ENCODE measurements at regions not wholly inside any gene's neighbourhood (a gene's known extent, or its start where the extent isn't known, plus 50 kb on each side); places are given as distances from the start of the nearest gene placed in this dataset.

DNA sequence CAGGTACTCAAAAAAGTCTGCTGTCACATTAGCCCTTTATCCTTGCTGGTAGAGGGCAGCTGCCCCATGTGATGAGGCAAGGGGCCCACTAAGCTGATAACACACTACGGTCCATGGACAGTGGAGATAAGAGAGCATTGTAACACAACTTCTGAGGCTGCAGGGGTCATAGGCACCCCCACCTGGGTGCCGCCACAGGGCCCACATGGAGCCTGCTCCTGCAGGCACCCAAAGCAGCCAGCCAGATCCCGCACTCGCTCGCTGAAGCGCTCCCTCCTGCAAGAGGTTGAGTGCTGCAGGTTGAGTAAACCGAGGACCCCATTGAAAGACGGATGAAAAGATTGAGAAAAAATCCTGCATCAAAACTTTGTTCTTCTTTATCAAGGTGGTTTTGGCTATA is 566.3 kb upstream of the NOVA1 start:
- Histone ChIP-seq H3K27me3 (ENCODE audit: control insufficient read depth, insufficient read depth, low read length) (no peaks in the 10 kb centered on the region), H3K4me3 (ENCODE audit: low read depth, low read length) (no peak overlapping the region), H3K36me3 (ENCODE audit: control insufficient read depth, insufficient read depth, low read length) (no peaks in the 10 kb centered on the region)
- TF ChIP-seq, protein P1, sequence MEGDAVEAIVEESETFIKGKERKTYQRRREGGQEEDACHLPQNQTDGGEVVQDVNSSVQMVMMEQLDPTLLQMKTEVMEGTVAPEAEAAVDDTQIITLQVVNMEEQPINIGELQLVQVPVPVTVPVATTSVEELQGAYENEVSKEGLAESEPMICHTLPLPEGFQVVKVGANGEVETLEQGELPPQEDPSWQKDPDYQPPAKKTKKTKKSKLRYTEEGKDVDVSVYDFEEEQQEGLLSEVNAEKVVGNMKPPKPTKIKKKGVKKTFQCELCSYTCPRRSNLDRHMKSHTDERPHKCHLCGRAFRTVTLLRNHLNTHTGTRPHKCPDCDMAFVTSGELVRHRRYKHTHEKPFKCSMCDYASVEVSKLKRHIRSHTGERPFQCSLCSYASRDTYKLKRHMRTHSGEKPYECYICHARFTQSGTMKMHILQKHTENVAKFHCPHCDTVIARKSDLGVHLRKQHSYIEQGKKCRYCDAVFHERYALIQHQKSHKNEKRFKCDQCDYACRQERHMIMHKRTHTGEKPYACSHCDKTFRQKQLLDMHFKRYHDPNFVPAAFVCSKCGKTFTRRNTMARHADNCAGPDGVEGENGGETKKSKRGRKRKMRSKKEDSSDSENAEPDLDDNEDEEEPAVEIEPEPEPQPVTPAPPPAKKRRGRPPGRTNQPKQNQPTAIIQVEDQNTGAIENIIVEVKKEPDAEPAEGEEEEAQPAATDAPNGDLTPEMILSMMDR (IDR thresholded peaks at IDR 0.05; ENCODE audit: insufficient read depth, low read length, severe bottlenecking), result no peak
- FAIRE-seq (no peak), DNase-seq (ENCODE audit: low read depth) (no peak)

DNA sequence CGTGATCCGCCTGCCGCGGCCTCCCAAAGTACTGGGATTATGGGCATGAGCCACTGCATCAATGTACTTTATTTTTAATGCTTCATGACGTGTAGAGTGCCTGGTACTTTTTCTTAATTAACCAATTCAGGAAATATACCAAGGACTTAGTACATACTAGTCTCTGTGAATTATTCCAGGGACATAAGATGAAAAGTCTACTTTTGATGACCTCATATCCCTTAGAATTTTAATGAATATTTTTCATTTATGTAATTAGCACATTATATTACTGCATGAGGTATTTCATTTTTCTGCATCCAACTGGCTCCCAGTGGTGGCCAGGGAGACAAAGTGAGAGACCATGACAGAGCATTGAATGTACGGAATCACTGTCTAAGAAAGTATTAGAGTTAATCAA is 577.7 kb upstream of the NOVA1 start:
- Histone ChIP-seq H3K27me3 (ENCODE audit: control insufficient read depth, insufficient read depth, low read length) (no peaks in the 10 kb centered on the region), H3K36me3 (ENCODE audit: control insufficient read depth, insufficient read depth, low read length) (no peaks in the 10 kb centered on the region), H3K4me3 (ENCODE audit: low read depth, low read length) (no peak overlapping the region)
- FAIRE-seq (no peak), DNase-seq (ENCODE audit: low read depth) (no peak)
- TF ChIP-seq, protein P1 (IDR thresholded peaks at IDR 0.05; ENCODE audit: insufficient read depth, low read length, severe bottlenecking), result no peak

DNA sequence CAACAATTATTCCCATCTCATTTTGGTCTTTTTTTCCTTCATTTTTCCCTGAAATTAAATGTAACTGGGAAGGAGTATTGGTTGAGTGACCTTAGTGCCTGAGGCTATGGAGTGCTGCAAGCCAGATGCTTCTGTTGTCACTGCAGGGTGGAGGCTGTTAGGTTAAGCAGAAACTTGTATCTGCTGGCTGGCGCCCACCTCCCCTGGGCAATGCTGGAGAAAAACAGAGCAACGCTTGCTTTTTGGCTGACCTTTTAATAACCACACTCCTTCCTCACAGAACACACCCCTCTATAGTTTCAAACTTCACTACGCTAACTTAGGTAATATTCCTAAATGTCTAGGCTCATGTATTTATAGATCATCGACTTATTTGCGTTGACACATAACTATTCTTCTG is 583.5 kb upstream of the NOVA1 start:
- FAIRE-seq (no peak), DNase-seq (ENCODE audit: low read depth) (no peak)
- Histone ChIP-seq H3K36me3 (ENCODE audit: control insufficient read depth, insufficient read depth, low read length) (no peaks in the 10 kb centered on the region), H3K4me3 (ENCODE audit: low read depth, low read length) (no peak overlapping the region), H3K27me3 (ENCODE audit: control insufficient read depth, insufficient read depth, low read length) (no peaks in the 10 kb centered on the region)
- TF ChIP-seq, protein P1 (IDR thresholded peaks at IDR 0.05; ENCODE audit: insufficient read depth, low read length, severe bottlenecking), result no peak

DNA sequence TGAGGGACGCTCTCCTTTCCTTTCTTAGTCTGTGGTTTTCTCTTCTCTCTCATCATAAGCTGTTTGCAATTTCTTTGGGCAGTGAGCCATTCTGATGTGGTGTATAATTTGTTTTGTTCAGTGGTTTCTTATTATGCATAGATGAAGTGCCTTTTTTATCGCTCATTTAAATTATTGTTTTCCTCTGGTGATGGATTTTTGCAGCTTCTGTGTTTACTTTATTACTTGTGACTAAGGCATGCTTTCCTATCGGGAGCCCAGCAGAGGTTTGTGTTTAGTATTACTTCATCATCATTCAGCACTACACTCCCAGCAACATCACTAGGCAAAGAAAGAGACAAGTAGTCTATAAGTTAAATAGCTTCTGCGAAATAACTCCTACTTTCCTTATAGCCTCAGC is 586.6 kb upstream of the NOVA1 start:
- TF ChIP-seq, protein P1 (IDR thresholded peaks at IDR 0.05; ENCODE audit: insufficient read depth, low read length, severe bottlenecking), result no peak
- peak; percentile 2 for DNase-seq (ENCODE audit: low read depth)
- no peak for FAIRE-seq
- H3K4me3 ChIP-seq (ENCODE audit: low read depth, low read length), result no peak overlapping the region
- no peaks in the 10 kb centered on the region for H3K36me3 ChIP-seq (ENCODE audit: control insufficient read depth, insufficient read depth, low read length)
- H3K27me3 ChIP-seq (ENCODE audit: control insufficient read depth, insufficient read depth, low read length), result no peaks in the 10 kb centered on the region

DNA sequence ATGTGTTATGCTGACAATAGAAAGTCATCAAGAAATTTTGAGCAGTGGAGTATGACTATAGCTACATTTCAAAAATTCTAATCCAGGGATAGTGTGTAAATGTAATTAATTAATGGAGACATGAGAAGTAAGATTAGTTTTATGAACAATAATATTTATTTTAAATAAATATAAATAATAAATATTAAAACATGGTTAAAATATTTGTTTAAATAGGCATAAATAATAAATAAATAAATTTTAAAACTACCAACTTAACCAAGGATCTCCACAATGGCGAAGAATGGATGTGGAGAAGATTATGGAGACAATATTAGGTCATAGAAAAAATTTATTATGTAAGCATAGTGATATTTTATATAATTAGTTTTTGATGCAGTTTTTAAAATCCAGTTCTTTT is 588.2 kb upstream of the NOVA1 start:
- no peak for DNase-seq (ENCODE audit: low read depth)
- Histone ChIP-seq H3K4me3 (ENCODE audit: low read depth, low read length) (no peak overlapping the region), H3K36me3 (ENCODE audit: control insufficient read depth, insufficient read depth, low read length) (no peaks in the 10 kb centered on the region), H3K27me3 (ENCODE audit: control insufficient read depth, insufficient read depth, low read length) (no peaks in the 10 kb centered on the region)
- TF ChIP-seq, protein P1 (IDR thresholded peaks at IDR 0.05; ENCODE audit: insufficient read depth, low read length, severe bottlenecking), result no peak
- FAIRE-seq, result no peak

DNA sequence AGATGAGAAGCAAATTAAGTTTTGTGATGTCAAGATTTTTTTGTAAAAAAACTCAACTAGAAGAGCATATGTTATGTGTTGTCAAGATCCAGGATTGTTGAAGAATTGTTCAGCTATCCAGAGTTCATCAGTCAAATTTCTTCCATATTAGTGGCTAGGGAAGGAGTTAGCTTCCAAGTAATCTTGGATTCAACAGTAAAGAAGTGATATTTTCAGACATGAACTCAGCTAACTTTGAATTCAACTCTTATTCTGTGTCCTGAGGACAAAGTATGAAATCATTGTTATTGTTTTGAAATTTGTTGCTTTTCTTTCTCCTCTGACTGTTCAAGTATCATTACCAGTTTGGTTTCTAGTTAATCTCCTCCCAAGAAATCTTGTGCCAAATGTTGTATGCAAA is 589.3 kb upstream of the NOVA1 start:
- no peak overlapping the region for H3K4me3 ChIP-seq (ENCODE audit: low read depth, low read length)
- H3K27me3 ChIP-seq (ENCODE audit: control insufficient read depth, insufficient read depth, low read length), result no peaks in the 10 kb centered on the region
- H3K36me3 ChIP-seq (ENCODE audit: control insufficient read depth, insufficient read depth, low read length), result no peaks in the 10 kb centered on the region
- TF ChIP-seq, protein P1 (IDR thresholded peaks at IDR 0.05; ENCODE audit: insufficient read depth, low read length, severe bottlenecking), result no peak
- DNase-seq (ENCODE audit: low read depth) (no peak), FAIRE-seq (no peak)

Data from bronchial epithelial cell (primary cell).